ENCODE measurements at regions not wholly inside any gene's neighbourhood (a gene's known extent, or its start where the extent isn't known, plus 50 kb on each side); places are given as distances from the start of the nearest gene placed in this dataset.

DNA sequence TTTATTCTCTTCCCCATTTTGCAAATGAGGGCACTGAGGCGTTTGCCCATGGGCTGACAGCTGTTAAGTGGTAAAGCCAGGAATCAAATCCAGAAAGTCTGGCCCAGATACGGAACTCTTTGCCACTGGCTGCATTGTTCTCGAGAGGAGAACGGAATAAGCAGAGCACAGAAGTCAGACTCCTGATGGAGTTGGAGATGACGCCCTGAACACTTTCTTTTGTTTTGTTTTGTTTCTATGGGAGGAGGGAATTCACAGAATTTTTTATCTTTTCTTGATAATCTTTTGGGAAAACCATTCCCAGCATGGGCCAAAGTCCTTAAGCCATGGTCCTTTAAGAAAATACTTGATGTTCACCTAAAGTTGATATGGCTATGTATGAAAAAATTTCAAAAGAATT is 322.2 kb downstream of the RDH14 start:
- ATAC-seq (no peak), FAIRE-seq (no peak), DNase-seq (ENCODE audit: low read depth, low spot score) (no peak)
- Histone ChIP-seq H3K4me2 (ENCODE audit: control insufficient read depth, insufficient read depth) (no peak overlapping the region), H3K9ac (ENCODE audit: control insufficient read depth, insufficient read depth, low read length) (no peak overlapping the region), H3K27me3 (replicated peaks in 1 of 2; ENCODE audit: control insufficient read depth in 2 of 2, insufficient read depth in 2 of 2, low read length in 1 of 2) (no peaks in the 10 kb centered on the region), H2AFZ (ENCODE audit: control insufficient read depth, low read depth, low read length) (no peak overlapping the region), H3K4me3 (no peak overlapping the region), H3K27ac (ENCODE audit: control insufficient read depth, insufficient read depth) (no peak overlapping the region), H4K20me1 (ENCODE audit: control insufficient read depth, insufficient read depth) (no peaks in the 10 kb centered on the region), H3K9me3 (replicated peaks; ENCODE audit: control insufficient read depth, insufficient read depth, low read length) (no peaks in the 10 kb centered on the region), H3K36me3 (ENCODE audit: control insufficient read depth in 2 of 2, insufficient read depth in 2 of 2, low read length in 1 of 2) (no peaks in the 10 kb centered on the region), H3K4me1 (ENCODE audit: control insufficient read depth, insufficient read depth, low read length) (no peaks in the 10 kb centered on the region), H3K79me2 (ENCODE audit: control insufficient read depth, insufficient read depth, low read length) (no peaks in the 10 kb centered on the region)
- 24% methylated on average over 5 of the region's 5 CpGs for WGBS (ENCODE audit: insufficient coverage, insufficient replicate concordance, low lambda C conversion rate, missing lambda C conversion rate)
- in situ Hi-C loops (cut with MboI) (no loop called here), intact Hi-C loops (cut with micrococcal nuclease; ENCODE audit: unreplicated experiment) (no loop called here)
- TF ChIP-seq IRF5 (IDR thresholded peaks at IDR 0.05; ENCODE audit: borderline replicate concordance) (no peak), CREM (IDR thresholded peaks at IDR 0.05; ENCODE audit: low read depth) (no peak), ESRRA (IDR thresholded peaks at IDR 0.05; ENCODE audit: low read length) (no peak), CBX5 (IDR thresholded peaks at IDR 0.05; ENCODE audit: low read depth) (no peak), BHLHE40 (IDR thresholded peaks at IDR 0.05; ENCODE audit: borderline replicate concordance in 1 of 2, low read depth in 2 of 2, low read length in 1 of 2) (no peak)
- TF ChIP-seq, protein P1, sequence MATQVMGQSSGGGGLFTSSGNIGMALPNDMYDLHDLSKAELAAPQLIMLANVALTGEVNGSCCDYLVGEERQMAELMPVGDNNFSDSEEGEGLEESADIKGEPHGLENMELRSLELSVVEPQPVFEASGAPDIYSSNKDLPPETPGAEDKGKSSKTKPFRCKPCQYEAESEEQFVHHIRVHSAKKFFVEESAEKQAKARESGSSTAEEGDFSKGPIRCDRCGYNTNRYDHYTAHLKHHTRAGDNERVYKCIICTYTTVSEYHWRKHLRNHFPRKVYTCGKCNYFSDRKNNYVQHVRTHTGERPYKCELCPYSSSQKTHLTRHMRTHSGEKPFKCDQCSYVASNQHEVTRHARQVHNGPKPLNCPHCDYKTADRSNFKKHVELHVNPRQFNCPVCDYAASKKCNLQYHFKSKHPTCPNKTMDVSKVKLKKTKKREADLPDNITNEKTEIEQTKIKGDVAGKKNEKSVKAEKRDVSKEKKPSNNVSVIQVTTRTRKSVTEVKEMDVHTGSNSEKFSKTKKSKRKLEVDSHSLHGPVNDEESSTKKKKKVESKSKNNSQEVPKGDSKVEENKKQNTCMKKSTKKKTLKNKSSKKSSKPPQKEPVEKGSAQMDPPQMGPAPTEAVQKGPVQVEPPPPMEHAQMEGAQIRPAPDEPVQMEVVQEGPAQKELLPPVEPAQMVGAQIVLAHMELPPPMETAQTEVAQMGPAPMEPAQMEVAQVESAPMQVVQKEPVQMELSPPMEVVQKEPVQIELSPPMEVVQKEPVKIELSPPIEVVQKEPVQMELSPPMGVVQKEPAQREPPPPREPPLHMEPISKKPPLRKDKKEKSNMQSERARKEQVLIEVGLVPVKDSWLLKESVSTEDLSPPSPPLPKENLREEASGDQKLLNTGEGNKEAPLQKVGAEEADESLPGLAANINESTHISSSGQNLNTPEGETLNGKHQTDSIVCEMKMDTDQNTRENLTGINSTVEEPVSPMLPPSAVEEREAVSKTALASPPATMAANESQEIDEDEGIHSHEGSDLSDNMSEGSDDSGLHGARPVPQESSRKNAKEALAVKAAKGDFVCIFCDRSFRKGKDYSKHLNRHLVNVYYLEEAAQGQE (IDR thresholded peaks at IDR 0.05; ENCODE audit: low read depth, low read length), result no peak
- TF ChIP-seq, protein P2, sequence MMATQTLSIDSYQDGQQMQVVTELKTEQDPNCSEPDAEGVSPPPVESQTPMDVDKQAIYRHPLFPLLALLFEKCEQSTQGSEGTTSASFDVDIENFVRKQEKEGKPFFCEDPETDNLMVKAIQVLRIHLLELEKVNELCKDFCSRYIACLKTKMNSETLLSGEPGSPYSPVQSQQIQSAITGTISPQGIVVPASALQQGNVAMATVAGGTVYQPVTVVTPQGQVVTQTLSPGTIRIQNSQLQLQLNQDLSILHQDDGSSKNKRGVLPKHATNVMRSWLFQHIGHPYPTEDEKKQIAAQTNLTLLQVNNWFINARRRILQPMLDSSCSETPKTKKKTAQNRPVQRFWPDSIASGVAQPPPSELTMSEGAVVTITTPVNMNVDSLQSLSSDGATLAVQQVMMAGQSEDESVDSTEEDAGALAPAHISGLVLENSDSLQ (IDR thresholded peaks at IDR 0.05), result no peak
- ChIA-PET SMC1A (ENCODE audit: uncharacterized antibody, unreplicated experiment) (no interaction called here), CTCF (no interaction called here), RAD21 (ENCODE audit: unreplicated experiment) (no interaction called here), POLR2A (no interaction called here)
- no TSS peak for BruUV-seq (replicated peaks)
